GM18507 (cell line): ENCODE measurements at regions not wholly inside any gene's neighbourhood (a gene's known extent, or its start where the extent isn't known, plus 50 kb on each side); places are given as distances from the start of the nearest gene placed in this dataset.
"Not testable (repeated sequence)": the region's sequence is repeated elsewhere in the genome, so short reads cannot be mapped to it uniquely, and the experiment has no call there.

Experiments used
- DNase-seq: peaks from one replicate; pipeline ENCODE4 v3.0.0; 2011; ENCODE audit warnings: low read depth; ENCODE audit not compliant: insufficient read length; ENCODE audit errors: extremely low spot score
- FAIRE-seq: peaks from 2 replicates; lab custom pipeline; 2011; peaks lifted over from hg19 to GRCh38; lab: Jason Lieb, UNC

GRCh38 chr4:186840771-186841301, 117.2 kb upstream of the FAT1 start:
- DNase-seq (no peak), FAIRE-seq (no peak)

GRCh38 chr4:186844059-186844681, 120.5 kb upstream of the FAT1 start:
- no peak for FAIRE-seq

GRCh38 chr4:186845137-186845842, 121.6 kb upstream of the FAT1 start:
- DNase-seq (no peak), FAIRE-seq (no peak)

More at GRCh38 chr4:186844059-186844681, 120.5 kb upstream of the FAT1 start:
- no peak for DNase-seq

GRCh38 chr4:186846426-186846825, 122.8 kb upstream of the FAT1 start:
- DNase-seq (no peak), FAIRE-seq (no peak)

GRCh38 chr4:186847429-186848131, 123.9 kb upstream of the FAT1 start:
- not testable (repeated sequence) for FAIRE-seq

DNA sequence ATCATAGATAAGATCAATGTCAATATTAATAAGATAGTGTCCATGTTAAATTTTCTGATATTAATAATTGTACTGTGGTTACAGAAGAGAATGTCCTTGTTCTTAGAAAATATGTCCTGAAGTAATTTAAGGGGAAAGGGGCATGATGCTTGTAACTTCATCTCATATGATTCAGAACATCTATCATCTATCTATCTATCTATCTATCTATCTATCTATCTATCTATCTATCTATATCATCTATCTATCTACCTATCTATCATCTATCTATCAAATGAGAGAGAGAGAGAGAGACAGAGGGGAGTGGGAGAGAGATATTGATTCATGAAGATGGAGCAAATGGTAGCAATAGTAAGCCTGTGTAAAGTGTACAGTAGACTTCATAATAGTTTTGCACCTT, 124.8 kb upstream of the FAT1 start:
- DNase-seq (no peak), FAIRE-seq (no peak)

More at GRCh38 chr4:186847429-186848131, 123.9 kb upstream of the FAT1 start:
- not testable (repeated sequence) for DNase-seq

DNA sequence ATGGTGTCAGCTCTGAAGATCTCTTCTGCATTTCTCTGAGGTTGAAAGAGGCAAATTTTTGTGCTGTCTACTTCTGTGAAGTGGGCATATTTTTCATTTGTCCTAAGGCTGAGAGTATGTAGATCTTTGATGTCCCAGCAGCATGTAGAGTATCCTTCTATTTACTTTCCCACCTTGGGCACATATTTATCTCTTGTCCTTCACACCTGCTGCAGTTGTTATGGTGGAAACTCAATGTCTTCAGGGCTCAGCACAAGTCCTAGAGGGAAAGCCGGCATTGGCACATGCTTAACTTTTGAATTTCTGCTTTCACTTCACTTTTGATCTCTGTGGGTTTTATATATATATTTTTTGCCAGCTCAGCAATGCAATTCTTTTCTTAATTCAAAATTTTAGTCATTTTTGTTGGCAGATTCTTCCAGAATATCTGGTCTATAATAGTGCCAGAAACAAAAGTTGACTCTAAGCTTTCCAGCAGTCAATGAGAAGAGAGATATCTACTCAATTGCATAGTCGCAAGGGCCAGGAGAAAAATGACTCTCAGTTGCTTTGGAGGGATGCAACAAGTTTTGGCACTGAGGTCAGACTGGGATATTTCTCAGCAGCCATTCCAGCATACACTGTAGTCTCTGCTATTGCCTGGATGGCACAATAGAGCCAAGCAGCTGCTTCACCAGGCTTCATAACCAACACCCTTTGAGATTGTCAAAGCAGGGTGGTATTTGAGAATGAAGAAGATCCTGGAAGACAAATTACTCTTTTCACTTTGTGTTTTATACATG, 127.8 kb upstream of the FAT1 start:
- FAIRE-seq (no peak), DNase-seq (no peak)

GRCh38 chr4:186852073-186852420, 128.4 kb upstream of the FAT1 start:
- DNase-seq (no peak), FAIRE-seq (no peak)

DNA sequence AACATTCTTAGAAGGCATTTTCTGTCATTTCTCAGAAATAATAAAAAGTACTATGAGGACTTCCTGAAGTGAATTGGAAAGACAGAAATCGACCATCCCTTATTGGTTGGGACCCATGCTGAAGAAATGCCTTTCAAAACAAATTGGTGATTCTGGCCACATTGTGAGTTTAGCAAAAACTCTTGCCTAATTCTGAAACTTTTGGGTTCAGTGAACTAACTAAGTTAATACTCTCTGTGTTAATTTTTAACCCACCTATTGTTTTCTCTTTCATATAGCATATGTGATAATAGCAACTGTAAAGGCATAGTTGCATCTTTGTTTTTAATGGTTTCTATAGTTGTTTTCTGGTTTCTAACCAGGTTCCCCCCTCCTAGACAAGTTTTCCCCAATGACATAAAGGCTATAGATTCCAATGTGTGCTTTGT, 129.3 kb upstream of the FAT1 start:
- no peak for DNase-seq
- peak; percentile 29 for FAIRE-seq

GRCh38 chr4:186854256-186854655, 130.6 kb upstream of the FAT1 start:
- FAIRE-seq (no peak), DNase-seq (no peak)

- FAIRE-seq (no peak), DNase-seq (no peak)
Observed at GRCh38 chr4:186855111-186855510, 131.5 kb upstream of the FAT1 start.

GRCh38 chr4:186857793-186858192, 134.1 kb upstream of the FAT1 start:
- no peak for DNase-seq
- FAIRE-seq, result no peak

- FAIRE-seq, result no peak
- DNase-seq, result no peak
Observed at GRCh38 chr4:186858355-186858754, 134.7 kb upstream of the FAT1 start.

DNA sequence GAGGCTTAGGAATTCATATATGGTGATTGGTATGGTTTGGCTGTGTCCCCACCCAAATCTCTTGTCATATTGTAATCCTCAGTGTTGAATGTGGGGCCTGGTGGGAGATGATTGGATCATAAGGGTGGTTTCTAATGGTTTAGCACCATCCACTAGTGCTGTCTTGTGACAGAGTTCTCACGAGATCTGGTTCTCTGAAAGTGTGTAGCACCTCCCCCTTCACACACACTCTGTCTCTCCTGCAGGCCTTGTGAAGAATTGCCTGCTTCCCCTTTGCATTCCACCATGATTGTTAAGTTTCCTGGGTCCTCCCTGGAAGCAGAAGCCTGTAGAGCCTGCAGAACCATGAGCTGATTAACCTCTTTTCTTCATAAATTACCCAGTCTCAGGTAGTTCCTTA, 135.8 kb upstream of the FAT1 start:
- FAIRE-seq (no peak), DNase-seq (no peak)

GRCh38 chr4:186861317-186861716, 137.7 kb upstream of the FAT1 start:
- no peak for FAIRE-seq
- no peak for DNase-seq

DNA sequence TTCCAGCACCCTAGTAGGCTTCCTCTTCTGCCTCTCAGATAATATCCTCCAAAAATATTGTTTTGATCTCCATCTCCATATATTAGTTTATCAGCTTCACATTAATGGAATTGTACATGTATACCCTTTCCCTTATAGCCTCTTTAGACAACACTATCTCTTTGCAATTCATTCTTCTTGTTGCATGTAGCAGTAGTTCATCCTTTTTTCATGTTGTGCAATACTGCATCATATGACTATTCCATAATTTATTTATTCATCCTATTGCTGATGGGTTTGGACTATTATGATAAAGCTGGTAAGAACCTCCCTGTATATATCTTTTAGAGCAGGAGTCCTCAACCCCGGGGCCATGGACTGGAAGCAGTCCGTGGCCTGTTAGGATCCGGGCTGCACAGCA, 148.2 kb upstream of the FAT1 start:
- DNase-seq, result no peak
- no peak for FAIRE-seq

GRCh38 chr4:186873095-186873494, 149.4 kb upstream of the FAT1 start:
- not testable (repeated sequence) for DNase-seq, FAIRE-seq

DNA sequence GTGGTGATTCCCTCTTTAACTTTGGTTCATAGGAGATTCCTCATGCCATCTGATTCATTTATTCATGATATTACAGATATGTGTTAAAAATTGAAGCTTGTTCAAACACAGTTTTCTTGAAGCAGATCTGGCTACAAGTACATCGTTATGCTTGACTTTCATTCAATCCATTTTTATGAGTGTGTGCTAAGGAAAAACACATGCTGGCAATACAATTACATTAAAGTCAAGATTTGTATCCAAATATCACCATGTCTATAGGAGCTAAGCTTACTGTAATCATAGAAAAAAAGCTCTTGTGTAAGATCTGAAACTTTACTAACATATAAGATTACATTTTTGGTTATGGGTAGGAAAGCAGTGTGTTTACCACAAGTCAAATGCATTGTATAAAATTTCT, 151.8 kb upstream of the FAT1 start:
- FAIRE-seq (no peak), DNase-seq (no peak)

DNA sequence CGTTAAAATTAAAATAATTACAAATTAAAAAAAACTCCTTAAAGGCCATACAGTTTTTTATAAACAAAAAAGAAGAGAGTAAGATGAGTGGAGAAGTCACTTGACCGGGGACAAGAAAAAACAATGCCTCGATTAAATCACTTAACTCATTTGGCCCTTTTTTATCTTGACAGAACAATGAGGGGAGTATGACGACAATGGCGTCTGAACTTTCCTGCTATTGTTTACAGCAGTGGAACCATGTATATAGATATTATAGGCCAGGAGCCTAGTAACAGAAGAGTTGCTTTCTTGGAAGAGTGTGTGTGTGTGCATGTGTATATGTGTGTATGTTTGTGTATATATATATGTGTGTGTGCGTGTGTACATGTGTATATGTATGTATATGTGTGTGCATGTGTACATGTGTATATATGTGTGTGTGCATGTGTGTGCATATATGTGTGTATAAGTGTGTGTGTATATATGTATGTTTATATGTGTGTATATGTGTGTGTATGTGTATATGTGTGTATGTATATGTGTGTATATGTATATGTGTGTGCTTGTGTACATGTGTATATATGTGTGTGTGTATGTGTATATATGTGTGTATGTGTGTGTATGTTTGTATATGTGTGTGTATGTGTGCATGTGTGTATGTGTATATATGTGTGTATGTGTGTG, 153.4 kb upstream of the FAT1 start:
- no peak for DNase-seq
- no peak for FAIRE-seq
